Endometrium (tissue), 2 donors: ENCODE measurements at regions not wholly inside any gene's neighbourhood (a gene's known extent, or its start where the extent isn't known, plus 50 kb on each side); places are given as distances from the start of the nearest gene placed in this dataset.

Experiments used
- FAIRE-seq: peaks from 2 replicates; lab custom pipeline; 2012; peaks lifted over from hg19 to GRCh38; lab: Jason Lieb, UNC
- donor health status: control.
- donor health status: control.

GRCh38 chr12:14256121-14256520 is 109.4 kb upstream of the ATF7IP start:
- no peak for FAIRE-seq

DNA sequence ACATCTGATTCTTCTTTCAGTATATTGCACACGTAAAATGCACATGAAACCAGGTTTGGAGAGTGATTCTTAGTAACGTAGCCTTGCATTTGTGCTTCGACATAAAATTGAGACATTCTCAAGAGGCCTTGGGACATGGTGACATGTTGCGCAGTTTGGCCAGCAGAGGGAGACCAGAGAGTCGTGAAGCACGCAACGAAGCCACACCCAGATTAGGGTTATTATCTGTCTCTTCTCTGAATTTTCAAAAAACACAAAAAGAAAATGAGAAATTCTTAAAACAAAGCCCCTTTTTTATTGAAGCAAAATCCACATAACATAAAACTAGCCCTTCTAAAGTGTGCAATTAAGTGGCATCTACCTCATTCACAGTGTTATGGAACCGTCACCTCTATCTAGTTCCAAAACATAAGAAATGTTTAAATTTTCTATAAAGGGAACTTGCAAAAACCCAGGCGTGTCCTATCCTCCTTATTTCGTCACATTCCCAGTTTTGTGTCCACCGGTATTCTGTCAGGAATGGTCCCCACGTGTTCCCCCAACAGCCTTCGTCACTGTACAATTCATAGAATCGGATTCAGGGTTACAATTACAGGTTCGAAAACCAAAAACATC is 108.8 kb upstream of the ATF7IP start:
- FAIRE-seq = peak; percentile 59

GRCh38 chr12:14257303-14257733 is 108.2 kb upstream of the ATF7IP start:
- FAIRE-seq = no peak

GRCh38 chr12:14257734-14258574 is 107.5 kb upstream of the ATF7IP start:
- FAIRE-seq = peak; percentile 94

GRCh38 chr12:14258575-14258940 is 106.9 kb upstream of the ATF7IP start:
- no peak for FAIRE-seq

GRCh38 chr12:14259481-14260010 is 105.9 kb upstream of the ATF7IP start:
- FAIRE-seq = no peak

DNA sequence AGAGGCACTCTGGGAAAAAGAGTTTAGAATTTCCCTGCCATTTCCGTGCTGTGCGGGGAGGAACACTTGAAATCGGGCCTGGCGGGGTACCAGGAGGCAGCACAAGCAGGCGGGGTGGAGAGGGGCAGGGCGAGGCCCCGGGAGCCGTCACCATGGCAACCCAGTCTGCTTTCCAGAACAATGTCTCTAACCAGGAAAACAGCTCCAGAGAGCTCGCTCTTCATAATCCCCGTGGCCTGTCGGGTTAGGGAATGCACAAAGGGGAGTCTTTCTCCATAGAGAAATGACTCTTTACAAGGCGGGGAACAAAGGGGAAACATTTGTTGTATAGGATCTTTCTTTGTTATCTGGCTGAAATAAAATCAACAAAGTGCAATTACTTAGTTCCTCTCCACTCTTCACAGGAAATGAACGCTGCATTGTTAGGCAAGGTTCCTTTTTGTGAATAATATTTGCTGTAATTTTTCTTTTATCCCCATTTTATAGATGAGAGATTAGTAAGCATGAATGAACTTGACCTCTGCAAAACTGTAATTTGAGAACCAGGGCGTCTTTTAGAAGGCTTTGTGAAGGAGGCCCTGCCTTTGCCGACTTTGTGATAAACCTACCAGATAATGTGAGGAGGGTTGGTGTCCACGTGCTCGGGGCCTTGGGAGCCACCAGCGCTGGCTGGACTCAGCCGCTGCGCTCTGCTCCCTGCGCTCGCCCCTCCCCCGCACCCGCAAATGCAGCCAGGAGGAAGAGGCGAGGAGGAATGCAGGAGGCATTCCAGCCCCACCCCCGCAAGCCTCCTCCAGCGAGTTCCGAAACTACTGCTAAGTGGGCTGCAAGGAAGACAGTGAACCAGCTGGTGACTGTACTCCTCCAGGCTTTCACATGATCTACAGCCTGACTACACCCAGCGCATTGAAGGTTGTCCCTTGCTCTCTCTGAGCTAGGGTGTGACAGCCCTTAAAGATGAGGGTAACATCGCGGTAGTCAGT is 105.2 kb upstream of the ATF7IP start:
- peak; percentile 23 for FAIRE-seq

GRCh38 chr12:14261096-14261495 is 104.4 kb upstream of the ATF7IP start:
- FAIRE-seq = no peak

- FAIRE-seq = no peak
These were observed 103.6 kb upstream of the ATF7IP start for GRCh38 chr12:14261861-14262260.

DNA sequence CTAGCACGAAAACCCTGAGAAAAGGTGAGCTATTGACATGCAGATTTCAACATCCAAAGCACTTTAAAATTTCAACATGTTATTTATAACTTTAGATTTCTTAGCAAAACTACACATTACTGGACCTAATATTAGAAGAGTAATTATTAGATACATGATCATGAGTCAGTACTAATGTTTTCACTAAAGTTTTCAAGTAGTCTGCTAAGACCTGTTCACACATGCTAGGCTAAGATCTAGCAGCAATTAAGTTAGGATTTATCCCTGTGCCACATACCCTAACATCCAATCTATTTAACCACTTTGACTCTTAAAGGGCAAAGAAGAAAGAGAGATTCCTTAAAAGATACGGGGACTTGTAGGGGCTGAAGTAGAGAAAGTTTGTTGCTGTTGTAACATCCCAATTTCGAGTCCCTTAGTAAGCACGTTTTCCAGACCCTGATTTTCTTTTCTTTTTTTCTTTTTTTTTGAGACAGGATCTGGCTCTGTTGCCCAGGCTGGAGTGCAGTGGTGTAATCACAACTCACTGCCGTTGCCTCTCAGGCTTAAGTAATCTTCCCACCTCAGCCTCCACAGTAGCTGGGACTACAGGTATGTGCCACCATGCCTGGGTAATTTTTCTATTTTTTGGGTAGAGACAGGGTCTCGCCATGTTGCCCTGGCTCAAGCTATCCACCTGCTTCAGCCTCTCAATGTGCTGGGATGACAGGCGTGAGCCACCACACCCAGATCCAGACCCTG is 102.5 kb upstream of the ATF7IP start:
- FAIRE-seq = no peak

- FAIRE-seq = no peak
These were observed 101.7 kb upstream of the ATF7IP start for GRCh38 chr12:14263742-14264141.

GRCh38 chr12:14264316-14264715 is 101.2 kb upstream of the ATF7IP start:
- FAIRE-seq = no peak

DNA sequence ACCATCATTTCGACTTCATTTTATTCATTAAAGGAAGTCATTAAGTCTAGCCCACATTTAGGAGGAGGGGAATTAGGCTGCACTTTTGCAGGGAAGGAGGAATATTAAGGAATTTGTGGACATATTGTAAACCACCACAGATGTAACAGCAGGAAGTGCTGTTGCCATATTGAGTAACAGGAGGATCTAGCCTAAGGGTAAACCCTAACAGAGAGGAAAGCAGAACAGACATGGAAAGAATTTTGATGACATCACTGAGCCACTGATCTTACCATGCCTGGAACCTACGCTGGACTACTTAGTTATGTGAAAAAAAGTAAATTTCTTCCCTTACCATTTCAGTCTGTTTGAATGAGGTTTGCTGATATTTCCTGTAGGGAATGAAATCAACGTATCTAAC is 100.7 kb upstream of the ATF7IP start:
- no peak for FAIRE-seq

GRCh38 chr12:14268120-14268515 is 97.4 kb upstream of the ATF7IP start:
- FAIRE-seq = no peak

GRCh38 chr12:14270392-14270791 is 95.1 kb upstream of the ATF7IP start:
- FAIRE-seq = no peak

GRCh38 chr12:14272956-14273912 is 92.2 kb upstream of the ATF7IP start:
- FAIRE-seq = no peak

GRCh38 chr12:14273913-14274311 is 91.6 kb upstream of the ATF7IP start:
- no peak for FAIRE-seq

- FAIRE-seq = no peak
These were observed 90.4 kb upstream of the ATF7IP start for GRCh38 chr12:14275111-14275510.

DNA sequence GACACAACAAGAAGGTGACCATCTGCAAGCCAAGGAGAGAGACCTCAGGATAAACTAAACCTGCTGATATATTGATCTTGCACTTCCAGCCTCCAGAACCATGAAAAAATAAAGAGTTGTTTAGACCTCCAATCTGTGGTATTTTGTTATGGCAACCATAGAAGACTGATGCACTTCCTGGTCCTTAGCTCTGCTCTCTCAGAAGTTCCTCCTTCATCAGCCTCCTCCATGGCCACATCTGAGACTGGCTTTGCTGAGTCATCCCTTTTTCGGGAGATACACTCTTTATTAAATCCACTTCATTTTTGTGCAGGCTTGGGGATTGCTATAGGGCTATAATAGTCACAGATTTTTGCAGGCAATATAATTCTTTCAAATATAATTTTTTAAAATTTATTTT is 89.6 kb upstream of the ATF7IP start:
- no peak for FAIRE-seq

GRCh38 chr12:14278294-14278953 is 87.1 kb upstream of the ATF7IP start:
- FAIRE-seq = no peak
